ENCODE measurements at regions not wholly inside any gene's neighbourhood (a gene's known extent, or its start where the extent isn't known, plus 50 kb on each side); places are given as distances from the start of the nearest gene placed in this dataset.

GRCh38 chr3:63046580-63046979, 171.4 kb upstream of the CADPS start:
- no peak for DNase-seq (ENCODE audit: low spot score)

DNA sequence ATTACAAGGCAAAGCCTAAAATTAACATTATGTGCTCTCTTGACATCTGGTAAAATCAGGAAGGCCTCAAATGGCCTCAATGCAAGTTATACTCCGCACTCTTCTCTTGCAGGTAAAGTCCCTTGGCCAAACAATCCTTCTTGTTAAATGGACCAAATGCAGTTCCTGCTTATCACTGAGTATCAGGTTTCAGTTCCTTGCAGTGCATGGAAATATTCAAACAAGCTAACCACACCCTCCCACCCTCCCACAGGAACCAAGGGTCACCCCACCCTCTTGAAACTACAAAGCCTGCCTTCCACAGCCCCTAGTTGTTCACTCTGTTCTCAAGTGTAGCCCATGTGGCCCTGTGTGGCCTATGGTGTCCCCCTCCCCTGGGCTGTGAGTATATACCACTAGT, 171.9 kb upstream of the CADPS start:
- no peak for DNase-seq (ENCODE audit: low spot score)

DNA sequence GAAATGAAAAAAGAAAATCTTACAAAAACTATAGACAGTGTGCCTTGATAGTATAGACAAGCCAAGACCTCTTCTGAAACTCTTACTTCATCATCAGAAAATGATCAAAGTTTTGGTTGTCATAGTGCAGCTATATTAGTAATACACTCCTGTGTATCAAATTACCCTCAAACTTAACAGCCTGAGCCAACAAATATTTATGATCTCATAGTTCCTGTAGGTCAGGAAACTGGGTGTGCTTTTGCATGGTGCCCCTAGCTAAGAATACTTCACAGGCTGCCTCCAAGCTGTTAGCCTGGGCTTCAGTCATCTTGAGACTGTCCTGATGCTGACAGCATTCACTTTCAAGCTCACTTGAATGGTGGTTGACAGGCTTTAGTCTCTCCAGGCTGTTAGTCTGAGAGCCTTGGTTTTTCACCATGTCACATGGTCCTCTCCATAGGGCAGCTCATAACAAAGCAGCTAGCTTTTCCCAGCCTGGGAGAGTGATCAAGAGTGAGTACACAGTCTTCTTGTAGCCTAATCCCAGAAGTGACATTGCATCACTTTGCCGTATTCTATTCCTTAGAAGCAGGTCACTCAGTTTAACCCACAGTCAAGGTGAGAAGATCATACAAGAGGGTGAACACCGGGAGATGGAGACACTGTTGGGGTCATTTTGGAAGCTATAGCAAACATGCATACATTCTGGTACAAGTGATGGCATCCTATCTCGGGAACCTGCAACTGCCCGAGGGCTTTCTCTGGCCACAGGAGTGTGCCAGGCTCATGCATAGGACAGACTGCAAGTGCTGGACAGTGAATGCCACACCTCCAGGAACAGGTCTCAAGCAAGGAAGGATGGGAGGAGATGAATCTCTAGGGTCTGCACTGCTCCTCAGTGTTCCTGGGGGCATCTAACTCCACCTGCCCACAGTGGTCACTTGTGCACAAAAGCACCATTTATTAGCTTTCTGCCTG, 173.4 kb upstream of the CADPS start:
- DNase-seq (ENCODE audit: low spot score): no peak

DNA sequence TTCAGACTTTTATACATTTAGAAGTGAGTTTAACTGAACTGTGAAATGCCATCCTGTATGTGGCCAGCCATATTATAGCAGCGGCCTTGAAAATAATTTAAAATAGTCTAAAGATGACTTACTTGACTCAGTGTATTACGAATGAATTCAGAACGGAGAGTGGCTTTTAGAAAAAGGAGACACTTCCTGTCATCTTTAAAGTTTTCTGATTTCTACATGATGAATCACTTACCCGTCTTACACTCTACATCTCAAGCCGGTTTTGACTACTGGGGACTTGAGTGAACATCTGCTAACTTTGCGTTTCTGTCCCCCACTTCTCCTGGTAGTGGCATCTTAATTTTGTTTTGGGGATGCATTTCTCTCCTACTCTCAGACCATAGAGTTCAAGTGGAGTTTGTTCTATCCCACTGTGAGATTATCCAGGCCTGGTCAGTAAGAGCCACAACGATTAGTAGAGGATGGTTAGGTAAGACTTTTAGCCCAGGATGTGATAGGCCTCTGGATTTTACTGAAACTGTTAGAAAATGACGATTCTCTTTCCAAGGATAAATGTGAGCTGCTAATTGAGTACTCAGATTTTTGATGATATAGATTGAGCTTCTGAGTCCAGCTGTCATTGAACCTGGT, 175.4 kb upstream of the CADPS start:
- DNase-seq (ENCODE audit: low spot score): no peak

DNA sequence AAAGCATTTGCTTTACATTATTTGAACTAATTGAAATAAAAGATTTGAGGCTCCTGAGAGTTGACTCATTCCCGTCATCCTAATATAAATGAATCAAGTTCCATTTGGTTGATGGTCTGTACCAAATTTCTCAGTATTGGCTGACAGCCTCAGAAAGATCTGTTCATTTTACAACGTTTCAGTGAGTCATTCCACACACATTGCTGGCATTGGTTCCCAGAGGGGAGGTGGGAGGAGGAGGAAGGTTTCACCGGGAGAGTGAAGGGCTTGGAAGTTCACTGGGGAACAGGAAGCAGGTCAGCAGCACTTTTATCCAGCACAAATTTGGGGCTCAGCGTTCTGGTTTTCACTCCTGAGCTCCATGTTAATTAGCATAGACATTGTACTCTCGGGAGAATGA, 176.7 kb upstream of the CADPS start:
- DNase-seq (ENCODE audit: low spot score): no peak

GRCh38 chr3:63056932-63057331, 181.7 kb upstream of the CADPS start:
- no peak for DNase-seq (ENCODE audit: low spot score)

DNA sequence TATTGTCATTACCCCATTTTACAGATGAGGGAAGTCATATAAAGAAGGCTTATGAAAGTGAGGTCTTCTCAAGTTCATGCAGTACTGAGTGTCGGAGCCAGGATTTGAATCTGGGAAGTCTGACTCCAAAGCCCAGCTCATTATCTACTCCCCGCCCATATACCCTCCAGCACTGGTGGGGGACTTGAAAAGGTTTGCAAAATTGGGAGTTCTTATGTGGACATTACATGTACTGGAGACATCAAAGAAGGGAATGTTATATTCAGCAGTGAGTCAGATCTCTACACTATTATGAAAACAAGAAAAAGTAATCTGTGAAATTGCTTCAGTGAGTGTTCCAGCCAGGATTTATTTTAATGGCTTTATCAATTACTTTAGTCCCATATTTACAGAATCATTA, 185.2 kb upstream of the CADPS start:
- no peak for DNase-seq (ENCODE audit: low spot score)

DNA sequence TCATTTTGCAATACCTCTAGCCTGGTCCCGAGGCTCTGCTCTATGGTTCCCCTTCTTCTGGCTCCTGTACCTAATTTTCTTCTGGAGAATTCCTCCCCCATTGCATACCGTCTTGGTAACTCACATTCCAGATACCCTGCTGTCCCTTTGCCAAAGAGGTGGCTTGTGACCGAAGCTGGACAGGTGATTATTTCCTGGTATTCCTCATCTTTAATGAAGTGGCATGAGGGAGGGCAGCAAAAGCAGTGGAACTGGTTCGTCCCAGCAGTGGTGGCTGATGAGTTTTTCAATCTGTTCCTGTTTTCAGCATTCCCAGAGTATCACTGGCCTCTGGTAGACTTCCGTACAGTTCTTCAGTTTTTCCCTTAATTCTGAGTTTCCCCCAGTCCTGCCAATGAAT, 186.2 kb upstream of the CADPS start:
- no peak for DNase-seq (ENCODE audit: low spot score)

- DNase-seq (ENCODE audit: low spot score): no peak
Measured at GRCh38 chr3:63064209-63064755, 189.1 kb upstream of the CADPS start.

- peak; percentile 60 for DNase-seq (ENCODE audit: low spot score)
Measured at GRCh38 chr3:63067999-63068645, 192.9 kb upstream of the CADPS start.

DNA sequence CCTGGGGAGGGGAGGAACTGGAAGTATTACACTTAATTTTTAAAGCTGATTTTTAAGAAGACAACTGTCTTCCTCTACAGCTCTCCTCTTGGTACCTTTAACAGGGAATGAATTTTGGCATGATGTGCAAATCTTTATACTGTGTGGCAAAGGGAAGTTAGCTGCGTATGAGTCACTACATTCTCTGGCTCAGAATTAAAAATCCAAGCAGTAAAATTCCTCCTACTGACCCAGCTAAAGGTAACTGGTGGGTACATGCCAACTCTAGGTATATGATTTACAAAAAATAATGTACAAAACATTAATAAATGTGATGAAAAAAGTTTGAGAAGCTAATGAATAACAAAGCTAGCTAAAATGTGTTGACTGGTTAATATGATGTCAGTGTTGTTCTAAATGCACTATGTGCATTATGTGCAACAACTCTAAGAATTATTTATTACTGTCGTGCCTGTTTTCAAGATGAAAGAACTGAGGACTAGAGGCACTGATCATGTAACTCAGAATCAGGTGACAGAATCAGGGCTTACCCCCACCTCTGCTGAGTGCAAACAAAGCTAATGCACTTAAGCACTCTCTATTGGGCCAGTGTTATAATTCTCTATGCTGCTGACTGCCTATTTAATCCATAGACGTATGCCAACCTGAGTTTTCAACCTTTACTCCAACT, 194.7 kb upstream of the CADPS start:
- DNase-seq (ENCODE audit: low spot score): no peak

DNA sequence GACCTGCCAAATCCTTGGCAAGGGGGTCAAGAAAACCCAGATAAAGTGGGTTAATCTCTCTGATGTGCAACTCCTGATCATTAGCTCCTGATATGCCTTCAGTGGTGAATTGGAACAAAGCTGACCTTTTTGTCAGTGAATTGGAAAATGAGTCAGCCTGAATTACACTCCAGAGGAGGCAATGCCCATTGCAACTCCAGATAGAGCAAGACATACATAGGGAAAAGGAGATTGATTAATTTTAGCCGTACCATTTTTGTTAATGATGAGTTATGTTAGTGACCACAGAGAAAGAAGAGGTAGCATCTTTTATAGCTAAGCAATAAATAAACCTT, 195.2 kb upstream of the CADPS start:
- DNase-seq (ENCODE audit: low spot score): no peak

DNA sequence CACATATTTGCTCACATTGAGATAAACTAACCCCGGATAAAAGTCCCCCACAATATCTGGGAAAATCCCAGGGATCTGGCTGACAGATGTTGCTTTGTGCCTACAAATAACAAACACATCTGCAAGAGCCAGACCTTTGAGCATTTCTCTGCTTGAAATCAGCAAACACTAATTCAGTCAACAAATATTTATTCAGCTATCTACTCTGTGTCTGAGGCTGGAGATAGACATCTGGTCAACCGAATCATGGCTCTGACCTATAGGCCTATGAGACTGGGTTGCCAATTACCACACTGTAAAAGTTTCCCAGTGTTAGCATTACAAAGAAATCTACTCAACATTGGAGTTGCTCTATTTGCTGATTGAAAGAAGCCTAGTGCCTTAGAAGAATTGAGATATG, 201.1 kb upstream of the CADPS start:
- DNase-seq (ENCODE audit: low spot score): no peak

GRCh38 chr3:63086190-63086589, 191.9 kb upstream of the SYNPR start:
- no peak for DNase-seq (ENCODE audit: low spot score)

DNA sequence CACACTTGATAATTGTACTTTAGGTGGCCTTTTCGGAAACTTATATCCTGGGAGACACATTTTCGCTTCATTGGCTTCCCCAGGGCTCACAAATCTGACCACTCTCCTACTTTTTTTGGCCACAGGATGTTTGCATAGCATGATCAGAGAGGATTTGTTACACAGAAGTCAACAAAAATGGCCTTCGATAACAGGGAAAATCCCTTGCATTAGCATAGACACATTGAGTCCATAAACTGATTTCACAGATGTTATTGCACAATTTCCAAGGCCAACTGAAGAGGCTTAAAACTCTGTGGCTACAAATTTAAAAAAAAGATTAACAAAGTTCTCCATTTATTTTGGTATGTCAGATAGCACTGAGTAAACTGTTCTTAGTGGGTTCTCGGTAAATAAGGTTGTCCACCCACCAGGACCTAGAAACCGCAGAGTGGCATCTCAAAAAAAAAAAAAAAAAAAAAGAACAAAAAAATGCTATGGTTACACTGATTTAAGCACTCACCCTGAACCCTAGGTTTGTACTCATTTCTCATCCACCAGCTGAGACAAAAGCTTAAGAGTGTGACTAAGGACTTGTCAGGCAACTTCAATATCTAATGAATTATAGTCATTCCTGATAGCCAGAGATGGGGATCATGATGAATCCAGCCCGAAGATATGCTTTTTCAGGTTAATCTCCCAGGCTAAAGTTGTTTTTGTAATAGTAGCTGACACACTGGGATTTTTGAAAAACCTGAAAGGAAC, 188.9 kb upstream of the SYNPR start:
- no peak for DNase-seq (ENCODE audit: low spot score)

- DNase-seq (ENCODE audit: low spot score): no peak
Measured at GRCh38 chr3:63089751-63090132, 188.4 kb upstream of the SYNPR start.

DNA sequence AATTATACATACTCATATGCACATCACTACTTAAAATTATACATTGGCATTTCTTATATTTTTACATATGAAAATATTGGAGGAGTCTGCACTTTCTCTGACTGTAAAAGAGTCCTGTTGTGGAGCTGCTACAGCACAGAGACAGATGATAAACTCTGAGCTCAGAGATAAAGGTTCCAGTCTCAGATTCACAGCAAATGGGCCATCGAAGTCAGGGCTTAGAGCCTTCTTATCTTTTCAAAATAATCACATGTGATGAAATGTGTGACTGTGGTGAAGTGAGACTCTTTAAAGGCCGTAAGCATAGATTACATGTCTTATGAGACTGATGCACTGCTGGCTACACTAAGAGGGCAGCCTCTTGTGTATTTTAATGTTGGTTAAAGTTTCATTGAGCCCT, 187.5 kb upstream of the SYNPR start:
- DNase-seq (ENCODE audit: low spot score): no peak

GRCh38 chr3:63092515-63092914, 185.6 kb upstream of the SYNPR start:
- DNase-seq (ENCODE audit: low spot score): no peak

- DNase-seq (ENCODE audit: low spot score): no peak
Measured at GRCh38 chr3:63094642-63095408, 183.3 kb upstream of the SYNPR start.

- DNase-seq (ENCODE audit: low spot score): no peak
Measured at GRCh38 chr3:63096248-63097058, 181.7 kb upstream of the SYNPR start.

Data from RKO (cell line).